HK-2 (cell line): ENCODE measurements at regions not wholly inside any gene's neighbourhood (a gene's known extent, or its start where the extent isn't known, plus 50 kb on each side); places are given as distances from the start of the nearest gene placed in this dataset.
A peak's percentile ranks its signal among the peaks of the same experiment; 100 is the strongest.

ENCODE experiments used
- DNase-seq: peaks from one replicate; pipeline ENCODE4 v3.0.0-alpha.2; 2018; ENCODE audit not compliant: unreplicated experiment

GRCh38 chr17:70230850-70231640 is 61.7 kb downstream of the KCNJ2 start:
- no peak for DNase-seq

- no peak for DNase-seq
Measured at GRCh38 chr17:70232466-70232865, 63.1 kb downstream of the KCNJ2 start.

- no peak for DNase-seq
Measured at GRCh38 chr17:70235252-70235651, 65.9 kb downstream of the KCNJ2 start.

- no peak for DNase-seq
Measured at GRCh38 chr17:70238228-70238627, 68.9 kb downstream of the KCNJ2 start.

- no peak for DNase-seq
Measured at GRCh38 chr17:70238646-70239045, 69.3 kb downstream of the KCNJ2 start.

- no peak for DNase-seq
Measured at GRCh38 chr17:70239391-70239826, 70.1 kb downstream of the KCNJ2 start.

- DNase-seq: no peak
Measured at GRCh38 chr17:70241071-70241470, 71.7 kb downstream of the KCNJ2 start.

GRCh38 chr17:70242781-70243437 is 73.6 kb downstream of the KCNJ2 start:
- DNase-seq: no peak

GRCh38 chr17:70251706-70252105 is 82.4 kb downstream of the KCNJ2 start:
- no peak for DNase-seq

GRCh38 chr17:70254735-70255460 is 85.6 kb downstream of the KCNJ2 start:
- DNase-seq: no peak

- no peak for DNase-seq
Measured at GRCh38 chr17:70256751-70257150, 87.4 kb downstream of the KCNJ2 start.

- no peak for DNase-seq
Measured at GRCh38 chr17:70258465-70258864, 89.1 kb downstream of the KCNJ2 start.

GRCh38 chr17:70259400-70259799 is 90.1 kb downstream of the KCNJ2 start:
- no peak for DNase-seq

GRCh38 chr17:70261170-70261569 is 91.8 kb downstream of the KCNJ2 start:
- DNase-seq: no peak

GRCh38 chr17:70265471-70265870 is 96.1 kb downstream of the KCNJ2 start:
- no peak for DNase-seq

- DNase-seq: no peak
Measured at GRCh38 chr17:70266394-70266793, 97.1 kb downstream of the KCNJ2 start.

GRCh38 chr17:70268383-70268782 is 99.1 kb downstream of the KCNJ2 start:
- DNase-seq: peak; percentile 8

- DNase-seq: peak; percentile 24
Measured at GRCh38 chr17:70270554-70270953, 101.2 kb downstream of the KCNJ2 start.

GRCh38 chr17:70271200-70271599 is 101.9 kb downstream of the KCNJ2 start:
- no peak for DNase-seq

GRCh38 chr17:70271672-70272071 is 102.3 kb downstream of the KCNJ2 start:
- DNase-seq: no peak

GRCh38 chr17:70274255-70274654 is 104.9 kb downstream of the KCNJ2 start:
- DNase-seq: no peak

- no peak for DNase-seq
Measured at GRCh38 chr17:70276906-70277305, 107.6 kb downstream of the KCNJ2 start.
